GM21423 (cell line): ENCODE measurements at regions not wholly inside any gene's neighbourhood (a gene's known extent, or its start where the extent isn't known, plus 50 kb on each side); places are given as distances from the start of the nearest gene placed in this dataset.

ENCODE experiments used
- ATAC-seq: cut with Tn5 transposase; IDR thresholded peaks from one replicate; pipeline ENCODE4 v1.9.1; 2021; ENCODE audit warnings: mild to moderate bottlenecking, moderate library complexity; ENCODE audit not compliant: unreplicated experiment

DNA sequence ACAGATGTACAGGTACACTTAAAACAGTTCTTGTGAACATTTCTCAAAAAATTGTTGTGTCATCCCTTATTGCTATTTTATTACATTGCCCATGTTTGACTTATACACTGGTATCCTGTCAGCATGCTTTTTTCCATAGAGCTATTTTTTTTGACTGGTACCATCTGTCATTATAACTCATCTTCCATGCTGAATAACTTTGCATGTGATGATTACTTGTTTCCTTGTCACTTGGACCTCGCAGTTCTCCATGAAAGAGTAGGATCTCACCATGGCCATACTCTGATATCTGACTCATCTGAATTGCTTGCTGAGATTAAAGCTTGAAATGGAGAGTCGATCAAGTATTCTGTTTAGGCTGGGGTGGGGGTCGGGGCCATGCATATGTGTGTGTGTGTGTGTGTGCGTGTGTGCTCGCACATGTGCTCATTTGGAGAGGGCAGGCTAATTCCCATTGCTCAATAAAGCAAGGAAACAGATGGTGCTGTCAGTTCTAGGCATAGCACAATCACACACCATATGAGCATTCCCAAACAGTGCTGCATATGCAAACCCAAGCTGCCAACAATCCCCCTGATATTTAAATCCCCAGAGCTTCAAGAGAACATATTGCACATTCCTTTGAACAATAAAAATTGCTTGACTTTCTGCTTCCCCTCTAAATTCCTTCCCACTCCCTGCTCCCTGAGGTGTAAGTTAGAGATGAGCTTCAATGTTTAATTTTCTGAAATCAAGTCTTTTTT, 62.9 kb downstream of the NHLRC3 start:
- ATAC-seq, result no peak

DNA sequence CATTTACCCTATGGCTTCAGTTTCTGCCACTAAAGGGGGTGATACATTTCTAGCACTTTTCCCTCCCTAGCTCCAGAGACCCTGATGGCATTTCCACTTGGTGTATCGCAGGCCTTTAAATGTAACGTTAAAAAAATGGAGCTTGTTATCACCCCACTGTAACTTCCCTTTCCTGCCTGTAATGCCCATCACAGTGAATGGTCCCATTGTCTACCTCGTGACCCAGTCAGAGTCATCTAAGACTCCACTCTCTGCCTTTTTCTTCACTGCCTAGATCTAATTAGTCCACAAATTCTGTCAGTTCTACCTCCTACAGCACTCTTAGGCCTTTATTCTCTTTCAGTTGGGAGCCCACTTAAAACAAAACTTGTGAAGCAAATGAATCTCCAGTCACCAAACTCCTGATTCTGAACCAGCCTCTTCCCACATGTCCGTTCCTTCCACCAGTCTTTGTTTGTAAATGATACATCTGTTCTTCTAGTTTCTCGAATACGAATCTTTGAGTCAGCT, 64.8 kb downstream of the NHLRC3 start:
- ATAC-seq, result no peak

DNA sequence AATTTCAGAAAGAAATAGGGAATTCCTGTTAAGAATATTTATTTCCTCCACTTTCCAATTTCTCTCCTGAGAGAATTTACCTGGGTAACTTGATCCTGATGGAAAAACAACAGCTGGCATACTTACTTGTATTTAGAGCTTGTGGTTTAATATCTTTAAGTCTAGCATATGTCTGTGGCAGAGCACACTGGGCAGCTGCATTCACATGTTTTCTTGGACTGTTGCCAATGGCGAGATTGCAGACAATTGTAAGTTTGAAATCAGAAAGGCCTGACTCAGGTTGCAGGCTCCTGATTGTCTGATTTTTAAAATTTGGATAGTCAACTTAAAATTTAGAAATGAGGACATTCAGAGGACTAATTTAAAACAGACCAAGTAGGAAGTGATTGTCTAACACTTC, 66.9 kb downstream of the NHLRC3 start:
- no peak for ATAC-seq

DNA sequence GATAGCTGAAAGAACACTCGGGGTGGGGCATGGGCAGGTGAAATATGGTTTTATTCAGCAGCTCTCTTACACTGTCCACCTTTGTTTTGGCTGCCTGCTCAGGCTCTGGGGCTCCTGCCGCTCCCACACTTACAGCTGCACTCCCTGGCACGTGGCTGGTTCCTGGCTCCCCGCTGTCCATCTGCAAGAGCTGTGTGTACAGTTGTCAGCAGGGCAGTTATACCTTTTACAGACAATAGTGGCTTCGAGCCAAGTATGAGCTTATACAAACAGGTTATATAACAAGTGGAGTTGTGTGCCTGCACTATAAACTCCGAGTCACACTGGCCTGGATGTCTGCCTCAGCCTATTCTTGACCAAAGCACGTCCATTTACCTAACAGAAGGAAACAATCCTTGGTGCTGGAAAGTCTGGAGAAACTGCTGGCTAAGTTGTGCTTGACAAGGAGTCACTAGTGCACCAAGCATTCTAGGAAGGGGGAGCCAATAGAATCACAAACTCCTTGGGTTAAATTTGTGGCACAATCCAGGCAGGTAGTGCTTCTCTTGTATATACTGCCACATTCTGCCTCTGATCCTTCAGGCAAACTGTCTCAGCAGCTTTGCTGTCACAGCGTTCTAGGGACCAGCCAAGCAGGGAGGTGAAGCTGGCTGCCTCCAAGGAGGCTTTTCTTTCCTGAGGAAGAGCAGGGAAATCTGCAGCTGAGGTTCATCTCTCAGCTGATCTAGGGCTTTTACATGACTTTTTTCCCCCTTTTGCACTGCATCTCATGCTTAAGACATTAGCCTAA, 68.2 kb downstream of the NHLRC3 start:
- no peak for ATAC-seq

DNA sequence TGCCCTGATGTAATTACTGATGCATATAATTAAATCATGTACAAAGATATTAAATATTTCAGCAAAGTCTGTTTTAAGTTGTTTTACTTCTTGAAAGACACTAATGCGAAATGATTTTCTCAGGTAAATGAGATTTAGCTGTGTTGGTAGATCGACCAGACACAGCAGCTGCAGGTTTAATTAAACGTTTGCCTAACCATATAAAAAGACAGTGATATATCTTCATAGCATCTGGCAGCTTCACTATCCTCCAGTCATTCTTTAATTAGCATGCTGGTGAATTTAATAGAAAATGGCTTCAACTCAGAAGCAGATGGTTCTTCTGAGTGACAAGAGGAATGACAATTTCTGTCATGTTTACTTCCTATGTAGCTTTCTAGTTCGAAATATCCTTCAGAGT, 69.3 kb downstream of the NHLRC3 start:
- ATAC-seq, result no peak

DNA sequence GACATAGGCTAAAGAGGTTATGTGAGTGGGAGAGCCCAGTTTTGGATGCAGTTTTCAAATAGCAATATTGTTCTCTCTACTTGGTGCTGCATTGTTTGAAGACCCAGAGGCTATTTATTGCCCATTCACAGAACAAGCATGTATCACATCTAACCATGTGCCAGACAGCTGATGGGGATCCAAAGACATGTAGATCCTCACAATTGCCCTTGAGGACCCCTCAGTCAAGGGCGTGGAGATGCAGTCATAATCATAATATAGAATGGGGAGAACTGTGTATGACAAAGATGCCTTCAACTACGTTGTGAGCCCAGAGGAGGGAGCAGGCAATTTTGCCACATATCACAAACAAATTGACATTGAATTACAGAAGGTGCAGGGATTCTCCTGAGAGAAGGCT, 70.5 kb downstream of the NHLRC3 start:
- no peak for ATAC-seq

DNA sequence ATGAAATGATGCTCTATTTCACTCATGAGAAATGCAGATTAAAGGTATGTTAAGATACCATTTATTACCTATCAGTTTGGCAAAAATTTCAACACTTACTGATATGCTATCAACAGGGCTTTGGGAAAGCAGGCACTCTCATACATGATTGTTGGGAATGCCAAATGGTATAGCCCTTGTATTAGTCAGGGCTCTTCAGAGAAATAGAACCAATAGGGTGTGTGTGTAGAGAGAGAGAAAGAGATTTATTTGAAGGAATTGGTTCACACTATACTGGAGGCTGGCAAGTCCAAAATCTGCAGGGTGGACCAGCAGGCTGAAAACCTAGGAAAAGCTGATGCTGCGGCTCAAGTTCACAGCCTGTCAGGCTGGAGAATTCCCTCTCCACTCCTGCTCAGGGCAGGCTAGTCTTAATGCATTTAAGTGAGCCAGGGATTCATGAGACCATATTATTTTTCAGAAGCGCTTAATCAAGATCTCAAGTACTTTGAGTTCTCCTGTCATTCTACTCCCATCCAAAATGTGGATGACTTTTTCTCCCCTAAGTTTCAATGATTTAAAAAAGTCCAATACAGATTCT, 72.4 kb downstream of the NHLRC3 start:
- ATAC-seq, result no peak

DNA sequence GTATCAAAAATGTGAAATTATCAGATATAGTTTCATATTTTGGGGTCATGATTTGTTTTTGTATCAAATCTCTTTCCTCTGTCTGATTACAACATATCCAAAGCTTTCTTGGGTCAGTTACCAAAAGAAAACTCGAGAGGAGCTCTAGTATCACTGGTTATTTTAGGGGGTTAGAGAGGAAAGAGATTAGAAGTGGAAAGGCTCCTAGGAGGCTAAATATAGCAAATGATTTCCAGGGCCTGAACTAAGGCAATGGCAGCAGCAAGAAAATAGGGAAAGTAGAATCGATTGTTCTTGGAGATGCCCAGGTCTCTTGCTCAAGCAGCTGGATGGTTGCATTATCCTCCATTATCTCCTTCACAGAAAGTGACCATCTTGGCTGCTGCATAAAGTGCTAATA, 72.9 kb downstream of the NHLRC3 start:
- ATAC-seq, result no peak

DNA sequence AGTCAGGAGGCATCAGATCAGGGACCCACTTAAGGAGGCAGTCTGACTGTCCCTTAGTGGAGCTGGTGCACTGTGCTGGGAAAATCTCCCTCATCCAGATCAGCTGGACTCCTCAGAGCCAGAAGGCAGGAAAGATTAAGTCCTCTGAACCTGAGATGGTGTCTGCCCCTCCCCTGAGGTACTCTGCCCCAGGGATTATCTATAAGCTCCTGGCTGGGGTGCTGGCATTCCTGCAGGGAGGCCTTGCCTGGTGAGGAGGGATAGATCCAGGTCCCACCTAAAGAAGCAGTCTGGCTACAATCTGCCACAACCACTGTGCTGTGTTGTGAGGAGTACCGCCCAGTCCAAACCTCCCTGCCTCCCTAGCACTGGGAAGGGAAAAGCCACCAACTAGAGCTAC, 81.2 kb downstream of the NHLRC3 start:
- no peak for ATAC-seq

DNA sequence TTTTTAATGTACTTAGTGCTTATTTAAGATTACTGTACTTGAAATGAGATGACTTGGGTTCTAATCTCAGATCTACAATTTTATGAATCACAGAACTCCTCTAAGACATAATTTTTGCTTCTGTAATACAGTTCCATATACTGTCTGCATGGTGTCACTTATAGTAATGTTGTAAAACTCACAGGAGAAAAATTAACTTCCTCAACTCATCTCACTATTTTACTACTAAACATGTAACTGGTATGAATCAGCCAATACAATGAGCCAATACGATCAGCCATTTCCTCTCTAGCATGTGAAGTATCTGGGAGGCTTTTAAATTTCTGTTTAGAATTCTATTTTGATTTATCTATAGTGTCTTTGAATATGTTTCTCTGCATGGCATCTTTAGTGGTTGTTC, 85.3 kb downstream of the NHLRC3 start:
- no peak for ATAC-seq

DNA sequence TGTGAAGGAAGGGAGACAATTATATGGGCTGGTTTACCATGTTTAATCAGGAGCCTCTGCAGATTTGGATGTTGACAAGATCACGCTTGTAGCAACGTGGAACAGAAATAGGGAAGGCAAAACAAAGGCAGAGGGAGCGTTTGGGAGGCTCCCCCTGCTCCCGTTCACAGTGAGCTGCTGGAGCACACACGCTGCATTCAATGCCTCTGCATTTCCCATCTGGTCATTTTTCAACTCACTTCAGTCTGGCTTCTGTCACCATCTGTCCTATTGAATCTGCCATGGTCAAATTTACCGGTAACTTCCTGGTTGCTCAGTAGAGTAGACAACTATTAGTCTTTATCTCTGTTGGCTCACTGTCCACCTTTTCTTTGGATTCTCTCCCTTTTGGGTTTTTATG, 91.0 kb downstream of the NHLRC3 start:
- ATAC-seq, result no peak

DNA sequence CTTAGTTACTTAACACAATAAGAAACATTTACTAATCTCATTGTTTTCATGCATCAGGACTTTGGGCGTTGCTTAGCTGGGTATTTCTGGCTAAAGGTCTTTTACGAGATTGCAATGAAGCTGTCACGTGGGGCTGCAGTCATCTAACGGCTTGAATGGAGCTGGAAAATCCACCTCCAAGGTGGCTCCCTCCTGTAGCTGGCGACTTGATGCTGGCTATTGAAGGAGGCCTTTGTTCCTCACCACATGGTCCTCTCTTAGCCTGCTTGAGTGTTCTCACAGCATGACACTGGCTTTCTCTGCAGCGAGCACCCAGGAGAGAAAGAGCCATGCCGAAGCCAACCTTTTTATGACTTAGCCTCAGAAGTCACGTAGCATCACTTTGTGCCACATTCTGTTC, 92.0 kb downstream of the NHLRC3 start:
- no peak for ATAC-seq

DNA sequence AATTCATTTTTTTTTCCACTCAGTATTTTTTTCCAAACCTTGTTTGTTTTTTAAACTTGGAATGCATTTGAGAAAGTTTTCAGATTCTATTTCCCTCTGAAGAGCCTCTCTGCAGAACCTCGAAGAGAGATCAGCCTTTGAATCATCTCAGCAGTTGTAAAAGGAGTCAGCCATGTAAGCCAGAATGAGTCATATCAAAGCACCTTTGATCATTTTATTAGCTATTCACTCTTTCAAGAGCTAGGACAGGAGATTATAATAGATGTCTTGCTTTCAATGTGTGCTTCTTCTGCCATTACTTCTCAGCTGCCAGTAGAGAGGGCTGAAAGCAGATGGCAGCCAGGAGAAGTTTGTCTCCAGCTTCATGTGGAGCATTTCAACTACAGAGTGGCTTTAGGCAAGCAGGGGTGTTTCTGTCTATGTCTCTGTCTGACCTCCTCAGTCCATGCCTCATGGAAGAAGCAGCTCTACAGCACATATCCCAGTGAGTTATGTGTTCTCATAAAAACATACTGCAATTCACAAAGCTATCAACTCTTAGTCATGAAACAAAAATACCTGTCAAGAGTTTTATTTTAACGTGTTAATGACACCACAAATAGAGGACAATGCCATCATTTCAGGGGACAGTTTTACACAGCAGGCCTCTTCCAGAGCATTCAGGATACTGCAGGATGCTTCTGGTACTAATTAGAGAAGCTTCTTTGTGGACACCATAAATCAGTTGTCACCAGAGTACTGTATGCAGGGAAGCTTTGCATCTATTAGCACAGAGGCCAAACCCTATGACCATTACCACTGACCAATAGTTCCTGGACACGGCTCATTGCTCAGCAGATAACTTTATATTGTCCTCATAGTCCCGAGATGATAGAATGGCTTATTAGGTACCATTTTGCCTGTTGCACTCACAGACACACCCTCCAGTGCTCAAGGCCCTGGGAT, 94.3 kb downstream of the NHLRC3 start:
- ATAC-seq, result no peak

DNA sequence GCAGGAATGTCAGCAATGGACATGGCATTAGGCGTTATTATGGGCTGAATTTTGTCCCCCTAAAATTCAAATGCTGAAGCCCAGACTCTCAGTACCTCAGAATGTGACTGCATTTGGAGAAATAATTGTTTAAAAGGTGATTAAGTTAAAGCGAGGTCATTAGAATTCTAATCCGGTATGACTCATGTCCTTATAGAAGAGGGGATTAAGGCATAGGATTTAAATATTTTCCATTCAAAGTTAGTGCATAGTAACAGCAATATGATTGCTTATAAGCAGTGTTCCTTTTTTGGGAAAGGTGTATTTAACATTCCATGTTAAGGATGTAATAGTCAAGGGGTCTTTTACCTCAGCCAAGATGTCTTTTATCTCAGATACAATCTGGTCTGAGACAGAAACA, 95.5 kb downstream of the NHLRC3 start:
- ATAC-seq, result no peak

DNA sequence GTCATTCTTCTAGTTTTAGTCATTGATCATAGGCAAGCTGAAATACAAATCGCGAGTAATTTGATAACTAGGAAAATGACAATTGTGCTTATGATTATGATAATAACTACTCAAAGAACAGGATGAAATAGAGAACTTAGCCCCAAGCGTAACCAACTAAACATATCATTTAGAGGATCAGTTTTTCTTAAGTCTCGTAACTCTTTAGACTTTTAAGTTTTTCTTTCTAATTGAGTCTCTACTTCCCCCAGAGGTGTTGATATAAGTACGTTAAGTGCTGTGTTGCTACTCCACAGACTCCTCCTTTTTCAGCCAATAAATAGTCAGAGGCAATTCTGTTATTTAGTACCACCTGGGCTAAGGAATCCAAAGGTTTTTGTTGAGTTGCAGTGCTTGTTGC, 96.3 kb downstream of the NHLRC3 start:
- no peak for ATAC-seq

DNA sequence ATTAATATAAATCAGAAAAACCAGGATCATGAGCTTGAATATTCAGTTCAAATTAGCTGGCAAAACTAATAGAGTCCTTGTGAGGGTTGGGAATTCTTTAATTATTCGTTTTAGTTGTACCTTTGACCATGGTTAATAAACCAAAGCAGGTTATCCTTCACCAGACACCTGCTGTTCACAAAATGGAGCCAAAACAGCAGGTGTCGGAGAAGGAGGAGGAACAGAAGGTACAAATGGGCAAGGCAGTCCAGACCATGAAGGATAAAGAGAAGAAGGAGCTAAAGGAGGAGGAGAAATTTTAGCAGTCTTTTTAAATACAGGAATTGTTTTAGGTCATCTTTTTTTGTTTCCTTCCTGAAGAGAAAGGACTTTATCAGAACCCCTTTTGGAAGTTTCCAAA, 106.1 kb downstream of the NHLRC3 start:
- no peak for ATAC-seq

DNA sequence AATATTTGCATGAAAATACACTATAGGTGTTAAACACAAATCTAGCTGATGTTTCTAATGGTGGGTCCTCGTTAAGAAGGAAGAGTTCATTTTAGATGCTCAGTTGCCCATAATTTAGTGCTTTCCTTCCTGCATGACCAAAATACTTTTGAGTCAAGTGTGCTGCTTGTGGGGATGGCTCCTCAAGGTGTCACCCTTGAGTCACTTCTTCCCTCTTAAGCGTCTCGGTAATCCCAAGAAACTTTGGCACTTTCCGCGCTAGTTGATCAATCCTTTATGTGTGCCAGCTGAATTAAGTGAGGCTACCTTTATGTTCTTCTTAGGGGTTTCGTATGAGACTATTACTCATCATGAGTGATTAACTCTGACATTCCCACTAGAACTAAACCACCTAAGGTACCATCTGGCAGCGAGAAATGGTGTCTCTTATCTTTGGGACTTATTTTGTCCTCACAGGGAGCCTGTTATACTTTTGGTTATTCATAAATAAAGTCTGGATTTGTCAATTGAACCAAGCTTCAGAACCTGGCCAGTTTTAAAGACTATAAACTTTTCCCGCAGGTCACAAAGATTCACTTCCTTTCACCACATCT, 106.8 kb downstream of the NHLRC3 start:
- no peak for ATAC-seq

DNA sequence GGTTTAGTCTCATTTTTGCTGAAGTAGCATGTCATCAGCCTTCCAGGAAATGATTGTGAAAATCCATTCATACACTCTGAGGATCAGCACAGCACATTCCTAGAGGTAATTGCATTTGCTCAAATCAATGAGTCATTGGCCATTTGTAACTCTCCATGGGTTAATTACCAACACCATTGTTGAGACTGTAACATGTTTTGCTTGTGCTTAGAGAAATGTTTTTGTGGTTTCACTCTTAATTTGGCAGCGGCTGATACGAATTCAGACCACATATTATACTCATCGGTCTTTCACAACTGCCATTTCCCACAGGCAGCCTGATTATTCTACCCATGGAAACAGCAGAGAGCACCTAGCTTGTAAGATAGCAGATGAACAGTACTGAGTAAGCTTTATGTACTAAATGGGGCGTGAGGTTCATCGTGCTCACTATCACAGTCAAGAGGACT, 110.3 kb downstream of the NHLRC3 start:
- no peak for ATAC-seq

DNA sequence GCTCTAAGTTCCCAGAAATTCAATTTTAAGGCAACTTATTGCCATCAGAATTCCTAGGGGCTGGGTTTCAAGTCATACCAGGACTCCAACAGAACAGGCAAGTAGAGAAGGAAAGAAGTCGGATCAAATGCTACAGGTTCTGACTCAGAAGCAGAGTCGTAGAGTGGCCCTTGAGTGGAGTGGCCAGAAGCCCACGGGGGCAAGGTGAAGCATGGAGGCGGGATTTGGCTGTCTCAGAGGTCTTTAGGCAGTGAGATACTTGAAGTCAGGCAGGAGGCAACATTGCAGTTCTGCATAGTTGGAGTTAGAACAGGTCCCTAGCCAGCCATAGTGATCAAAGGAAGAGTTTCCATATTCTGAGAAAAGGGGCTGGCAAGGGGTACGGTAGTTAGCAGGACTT, 111.6 kb downstream of the NHLRC3 start:
- ATAC-seq, result no peak

DNA sequence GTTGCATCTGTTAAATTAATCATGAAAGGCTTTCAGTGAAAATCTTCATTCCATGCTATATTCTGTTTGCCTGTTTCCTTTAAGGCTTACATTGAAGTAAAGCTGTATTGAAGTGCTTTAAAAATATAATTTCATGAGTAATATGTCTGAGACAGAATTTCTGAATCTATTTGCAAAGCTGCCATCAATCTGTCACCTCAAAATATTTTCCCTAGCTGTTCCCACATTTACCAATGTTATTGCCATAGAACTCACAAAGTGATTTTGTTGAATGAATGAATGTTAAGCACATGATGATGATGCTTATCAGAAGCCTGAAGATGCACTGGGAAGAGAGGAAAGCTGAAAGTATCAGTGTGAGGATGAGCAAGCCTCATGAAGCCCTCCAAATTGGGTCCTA, 115.8 kb downstream of the NHLRC3 start:
- no peak for ATAC-seq
